ENCODE measurements at regions not wholly inside any gene's neighbourhood (a gene's known extent, or its start where the extent isn't known, plus 50 kb on each side); places are given as distances from the start of the nearest gene placed in this dataset.

DNA sequence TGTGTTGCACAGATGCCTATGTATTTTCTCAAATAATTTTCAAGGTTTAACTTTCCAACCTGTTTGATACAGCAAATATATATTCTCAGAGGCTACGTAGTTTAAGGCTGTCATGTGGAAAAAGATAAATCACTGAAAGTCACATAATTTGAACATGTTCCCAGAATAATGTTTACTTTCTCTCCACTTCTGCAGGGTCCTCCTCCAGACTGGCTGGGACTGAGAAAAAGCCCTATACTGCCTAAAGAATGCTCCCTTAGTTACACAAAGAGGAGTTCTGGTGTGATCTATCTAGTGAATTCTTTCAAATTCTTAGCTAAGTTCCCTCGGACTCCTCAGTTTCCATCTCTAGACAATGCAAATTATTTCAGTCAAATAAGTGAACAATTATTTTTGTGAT is 411.0 kb downstream of the C6orf118 start:
- Histone ChIP-seq H3K9ac (no peak overlapping the region), H2AFZ (no peak overlapping the region), H3K9me2 (ENCODE audit: insufficient read depth) (no peaks in the 10 kb centered on the region), H3K4me2 (ENCODE audit: unreplicated experiment) (no peak overlapping the region), H4K20me1 (ENCODE audit: insufficient read depth) (no peaks in the 10 kb centered on the region), H3K4me1 (ENCODE audit: insufficient read depth) (no peaks in the 10 kb centered on the region), H3K4me3 (no peak overlapping the region), H3K27ac (no peak overlapping the region), H3K36me3 (ENCODE audit: low read depth) (no peaks in the 10 kb centered on the region), H3K79me2 (ENCODE audit: insufficient read depth) (no peaks in the 10 kb centered on the region), H3F3A (ENCODE audit: insufficient read depth) (no peaks in the 10 kb centered on the region), H3K9me3 (ENCODE audit: low read depth) (no peaks in the 10 kb centered on the region), H3K27me3 (replicated peaks; ENCODE audit: insufficient read depth) (no peaks in the 10 kb centered on the region)
- WGBS, 2 experiments (ENCODE audit: low coverage in 1 of 2, low lambda C conversion rate in 2 of 2, missing lambda C conversion rate in 2 of 2) = 19 to 24% methylated on average over 2 of the region's 2 CpGs
- in situ Hi-C loops (cut with MboI) = no loop called here
- no peak for DNase-seq
- TF ChIP-seq EZH2phosphoT487 (IDR thresholded peaks at IDR 0.05; ENCODE audit: insufficient read depth, low read depth) (no peak), EZH2 (IDR thresholded peaks at IDR 0.05; ENCODE audit: insufficient read depth, poor library complexity, severe bottlenecking) (no peak)

DNA sequence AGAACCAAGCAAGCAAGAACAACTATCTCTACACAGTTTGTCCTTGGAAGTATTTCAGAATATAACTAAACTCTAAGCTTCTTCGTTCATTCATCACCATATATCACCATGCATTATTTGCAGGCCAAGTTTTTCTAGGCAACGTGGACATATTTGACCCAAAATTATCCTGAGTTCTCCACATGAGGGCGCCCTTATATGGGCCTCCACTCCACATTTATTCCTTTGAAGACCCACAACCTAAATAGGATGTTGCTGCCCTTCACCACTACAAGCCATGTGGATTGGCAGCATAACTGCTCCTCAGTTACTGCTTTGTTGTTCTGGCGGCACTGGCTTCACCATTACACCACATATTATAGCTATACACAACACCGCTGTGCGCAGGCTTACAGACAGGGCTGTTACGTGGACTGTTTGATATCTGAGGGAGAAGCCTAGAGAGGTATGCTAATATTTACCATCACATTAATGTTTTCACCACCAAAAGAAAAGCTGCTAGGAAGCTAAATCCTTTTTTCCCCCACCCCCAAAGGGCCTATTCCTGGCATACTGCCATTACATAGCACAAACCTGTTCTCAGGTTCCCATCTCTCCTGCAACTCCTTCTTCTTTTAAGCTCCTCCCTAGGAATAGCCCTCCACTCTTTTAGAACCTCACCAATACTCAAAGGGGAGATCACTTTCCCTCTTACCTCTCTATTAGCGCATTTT is 411.7 kb downstream of the C6orf118 start:
- TF ChIP-seq EZH2phosphoT487 (IDR thresholded peaks at IDR 0.05; ENCODE audit: insufficient read depth, low read depth) (no peak), EZH2 (IDR thresholded peaks at IDR 0.05; ENCODE audit: insufficient read depth, poor library complexity, severe bottlenecking) (no peak)
- WGBS, 2 experiments (ENCODE audit: low coverage in 1 of 2, low lambda C conversion rate in 2 of 2, missing lambda C conversion rate in 2 of 2) = 63 to 64% methylated on average over 8 of the region's 8 CpGs
- H3K79me2 ChIP-seq (ENCODE audit: insufficient read depth) = no peaks in the 10 kb centered on the region

GRCh38 chr6:164889980-164890379 is 419.4 kb downstream of the C6orf118 start:
- Histone ChIP-seq H3K9ac (no peak overlapping the region), H3K79me2 (ENCODE audit: insufficient read depth) (no peaks in the 10 kb centered on the region), H3K4me3 (no peak overlapping the region), H4K20me1 (ENCODE audit: insufficient read depth) (no peaks in the 10 kb centered on the region), H3K4me1 (ENCODE audit: insufficient read depth) (no peaks in the 10 kb centered on the region), H3K4me2 (ENCODE audit: unreplicated experiment) (no peak overlapping the region), H2AFZ (no peak overlapping the region), H3F3A (ENCODE audit: insufficient read depth) (no peaks in the 10 kb centered on the region), H3K9me3 (ENCODE audit: low read depth) (no peaks in the 10 kb centered on the region), H3K27me3 (replicated peaks; ENCODE audit: insufficient read depth) (no peaks in the 10 kb centered on the region), H3K9me2 (ENCODE audit: insufficient read depth) (no peaks in the 10 kb centered on the region), H3K36me3 (ENCODE audit: low read depth) (no peaks in the 10 kb centered on the region), H3K27ac (no peak overlapping the region)
- in situ Hi-C loops (cut with MboI) = no loop called here
- WGBS, 2 experiments (ENCODE audit: low coverage in 1 of 2, low lambda C conversion rate in 2 of 2, missing lambda C conversion rate in 2 of 2) = 3 to 5% methylated on average over 4 of the region's 4 CpGs
- DNase-seq = no peak
- TF ChIP-seq EZH2 (IDR thresholded peaks at IDR 0.05; ENCODE audit: insufficient read depth, poor library complexity, severe bottlenecking) (no peak), EZH2phosphoT487 (IDR thresholded peaks at IDR 0.05; ENCODE audit: insufficient read depth, low read depth) (no peak)

More for the DNA sequence above, 411.7 kb downstream of the C6orf118 start:
- Histone ChIP-seq H4K20me1 (ENCODE audit: insufficient read depth) (no peaks in the 10 kb centered on the region), H3K4me1 (ENCODE audit: insufficient read depth) (no peaks in the 10 kb centered on the region), H3K27me3 (replicated peaks; ENCODE audit: insufficient read depth) (no peaks in the 10 kb centered on the region), H3K4me2 (ENCODE audit: unreplicated experiment) (no peak overlapping the region), H3K9me3 (ENCODE audit: low read depth) (no peaks in the 10 kb centered on the region), H3K27ac (no peak overlapping the region), H3K9me2 (ENCODE audit: insufficient read depth) (no peaks in the 10 kb centered on the region), H2AFZ (no peak overlapping the region), H3F3A (ENCODE audit: insufficient read depth) (no peaks in the 10 kb centered on the region), H3K9ac (no peak overlapping the region), H3K4me3 (no peak overlapping the region), H3K36me3 (ENCODE audit: low read depth) (no peaks in the 10 kb centered on the region)
- in situ Hi-C loops (cut with MboI) = no loop called here
- DNase-seq = peak; percentile 21

DNA sequence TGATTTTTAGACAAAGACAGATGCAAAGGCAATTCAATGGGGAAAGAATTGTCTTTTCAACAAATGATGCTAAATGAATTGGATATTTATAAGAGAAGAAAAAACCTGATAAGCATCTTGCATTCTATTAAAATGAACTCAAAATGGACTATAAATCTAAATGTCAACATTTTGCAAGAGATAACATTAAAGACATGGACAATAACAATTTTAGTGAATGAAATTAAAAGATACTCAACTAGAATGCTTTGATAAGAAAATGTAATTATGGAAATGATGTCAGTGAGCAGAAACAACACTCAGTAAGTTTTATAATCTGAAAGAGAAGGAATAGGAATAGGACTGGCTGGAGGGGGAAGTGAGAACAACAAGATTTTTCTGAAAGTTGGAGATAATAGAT is 421.7 kb downstream of the C6orf118 start:
- Histone ChIP-seq H3K27ac (no peak overlapping the region), H3K4me1 (ENCODE audit: insufficient read depth) (no peaks in the 10 kb centered on the region), H3K36me3 (ENCODE audit: low read depth) (no peaks in the 10 kb centered on the region), H3K79me2 (ENCODE audit: insufficient read depth) (no peaks in the 10 kb centered on the region), H3K9me3 (ENCODE audit: low read depth) (no peaks in the 10 kb centered on the region), H3K4me2 (ENCODE audit: unreplicated experiment) (no peak overlapping the region), H2AFZ (no peak overlapping the region), H4K20me1 (ENCODE audit: insufficient read depth) (no peaks in the 10 kb centered on the region), H3K9ac (no peak overlapping the region), H3K4me3 (no peak overlapping the region), H3K27me3 (replicated peaks; ENCODE audit: insufficient read depth) (no peaks in the 10 kb centered on the region), H3K9me2 (ENCODE audit: insufficient read depth) (no peaks in the 10 kb centered on the region), H3F3A (ENCODE audit: insufficient read depth) (no peaks in the 10 kb centered on the region)
- in situ Hi-C loops (cut with MboI) = no loop called here
- DNase-seq = no peak
- no peak for TF ChIP-seq EZH2phosphoT487 (IDR thresholded peaks at IDR 0.05; ENCODE audit: insufficient read depth, low read depth)
- no peak for TF ChIP-seq EZH2 (IDR thresholded peaks at IDR 0.05; ENCODE audit: insufficient read depth, poor library complexity, severe bottlenecking)

DNA sequence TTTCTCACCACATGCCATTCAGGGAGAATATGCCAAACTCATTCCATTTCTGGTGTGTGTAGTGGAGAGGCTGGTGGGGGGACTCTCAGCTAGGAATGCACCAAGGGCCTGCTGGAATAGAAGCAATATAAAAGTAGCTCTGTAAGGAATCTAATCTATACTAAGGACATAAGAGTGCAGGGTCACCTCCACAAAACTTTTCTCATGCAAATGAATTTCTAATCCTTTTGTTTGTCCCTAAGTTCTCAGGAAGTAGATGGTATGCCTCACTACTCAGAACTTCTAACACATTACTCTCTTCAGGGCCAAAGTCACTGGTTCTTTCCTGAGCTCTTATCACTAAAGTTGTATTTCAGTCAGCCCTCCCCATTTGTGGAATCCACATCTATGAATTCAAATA is 427.2 kb downstream of the C6orf118 start:
- no peak overlapping the region for H3K27ac ChIP-seq
- H2AFZ ChIP-seq = no peak overlapping the region
- H3K9me3 ChIP-seq (ENCODE audit: low read depth) = no peaks in the 10 kb centered on the region
- in situ Hi-C loops (cut with MboI) = no loop called here
- no peaks in the 10 kb centered on the region for H3F3A ChIP-seq (ENCODE audit: insufficient read depth)
- no peaks in the 10 kb centered on the region for H4K20me1 ChIP-seq (ENCODE audit: insufficient read depth)
- no peaks in the 10 kb centered on the region for H3K27me3 ChIP-seq (replicated peaks; ENCODE audit: insufficient read depth)
- no peaks in the 10 kb centered on the region for H3K4me1 ChIP-seq (ENCODE audit: insufficient read depth)
- H3K36me3 ChIP-seq (ENCODE audit: low read depth) = no peaks in the 10 kb centered on the region
- TF ChIP-seq EZH2phosphoT487 (IDR thresholded peaks at IDR 0.05; ENCODE audit: insufficient read depth, low read depth) (no peak), EZH2 (IDR thresholded peaks at IDR 0.05; ENCODE audit: insufficient read depth, poor library complexity, severe bottlenecking) (no peak)
- H3K9me2 ChIP-seq (ENCODE audit: insufficient read depth) = no peaks in the 10 kb centered on the region
- no peak overlapping the region for H3K4me2 ChIP-seq (ENCODE audit: unreplicated experiment)
- no peak overlapping the region for H3K4me3 ChIP-seq
- no peaks in the 10 kb centered on the region for H3K79me2 ChIP-seq (ENCODE audit: insufficient read depth)
- no peak overlapping the region for H3K9ac ChIP-seq
- no peak for DNase-seq
